K562 (cell line): ENCODE measurements at regions not wholly inside any gene's neighbourhood (a gene's known extent, or its start where the extent isn't known, plus 50 kb on each side); places are given as distances from the start of the nearest gene placed in this dataset.

ENCODE experiments used
- ATAC-seq: fragments of 200-7000 bp; cut with Tn5 transposase; 3 replicates; pipeline ENCODE4 v1.9.1; 2020; ENCODE audit warnings: moderate library complexity
- BruUV-seq: library from RNA; stranded (reverse); fragments of 400-500 nt; replicated peaks from 2 replicates; lab custom pipeline; 2021; lab: Mats Ljungman, UMichigan
- CTCF ChIA-PET: fragments of 300-600 bp; formaldehyde crosslinking; extraction: SDS; loops from one replicate; lab custom pipeline; 2021; ENCODE audit warnings: low intra/inter-chr PET ratio; lab: Yijun Ruan, JAX
- POLR2A ChIA-PET: fragments of 300-600, 350-650 bp; sonication (Branson Sonifier 250); formaldehyde crosslinking; extraction: SDS; loops from one replicate; lab custom pipeline; 2021; ENCODE audit warnings: antibody characterized with exemption, inconsistent platforms; lab: Yijun Ruan, JAX
- DNase-seq, 4 experiments: peaks; one replicate each; pipeline versions ENCODE4 v3.0.0 to v3.0.0-alpha.2; 2011 to 2018; ENCODE audit warnings: low spot score in 3 of 4, mixed read lengths in 3 of 4; ENCODE audit errors: extremely low read depth in 1 of 4
- FAIRE-seq: peaks from 2 replicates; lab custom pipeline; 2011; peaks lifted over from hg19 to GRCh38; lab: Jason Lieb, UNC
- H2AFZ ChIP-seq: 2 replicates; pipeline ENCODE4 v1.6.0; 2011; ENCODE audit warnings: low read depth, low read length, control low read depth, inconsistent platforms
- H3K27ac ChIP-seq: fragments of 200-600 bp; 3 replicates; pipeline ENCODE4 v1.8.0; 2011; ENCODE audit warnings: low read depth, mild to moderate bottlenecking, control low read depth, inconsistent platforms, low read length, moderate library complexity, mixed read lengths; ENCODE audit errors: extremely low read depth
- H3K27me3 ChIP-seq, 2 experiments: fragments of 300-600 bp in 1 of 2; 2 replicates in 1 of 2; 3 replicates in 1 of 2; pipeline versions ENCODE4 v1.6.0 to v1.8.0; 2011; ENCODE audit warnings: inconsistent platforms in 2 of 2, low read length in 2 of 2, mild to moderate bottlenecking in 1 of 2, mixed read lengths in 1 of 2, moderate library complexity in 1 of 2; ENCODE audit not compliant: control insufficient read depth in 2 of 2, insufficient read depth in 2 of 2
- H3K36me3 ChIP-seq: fragments of 300-600 bp; 3 replicates; pipeline ENCODE4 v1.8.0; 2011; ENCODE audit warnings: mild to moderate bottlenecking, low read length, inconsistent platforms; ENCODE audit not compliant: control insufficient read depth, insufficient read depth
- H3K4me1 ChIP-seq, 2 experiments: fragments of 200-600 bp in 1 of 2; replicated peaks in 1 of 2; 2 replicates in 1 of 2; 3 replicates in 1 of 2; pipeline versions ENCODE4 v1.5.1 to v1.8.0; 2011; ENCODE audit warnings: inconsistent platforms in 2 of 2, low read length in 2 of 2, mild to moderate bottlenecking in 1 of 2, mixed read lengths in 1 of 2, moderate library complexity in 1 of 2; ENCODE audit not compliant: control insufficient read depth in 2 of 2, insufficient read depth in 2 of 2
- H3K4me2 ChIP-seq: 2 replicates; pipeline ENCODE4 v1.6.1; 2011; ENCODE audit warnings: low read length, control low read depth, inconsistent platforms, mixed read lengths; ENCODE audit not compliant: insufficient read depth
- H3K4me3 ChIP-seq: fragments of 200-600 bp; sonication (generic), shearing (Covaris generic); 2 replicates; pipeline ENCODE4 v1.5.1; 2016; ENCODE audit warnings: control low read depth, inconsistent platforms
- H3K79me2 ChIP-seq: fragments of 200-600 bp; 3 replicates; pipeline ENCODE4 v1.8.0; 2011; ENCODE audit warnings: low read length, inconsistent platforms; ENCODE audit not compliant: control insufficient read depth, insufficient read depth
- H3K9ac ChIP-seq, 2 experiments: 2 replicates each; pipeline versions ENCODE4 v1.6.0 to v1.6.1; 2011; ENCODE audit warnings: low read depth in 2 of 2, low read length in 2 of 2, control low read depth in 1 of 2, inconsistent platforms in 1 of 2, mild to moderate bottlenecking in 1 of 2, mixed read lengths in 1 of 2; ENCODE audit not compliant: insufficient read depth in 1 of 2
- H3K9me1 ChIP-seq: one replicate; pipeline ENCODE4 v1.6.0; 2011; ENCODE audit warnings: inconsistent platforms, mild to moderate bottlenecking, low read length, moderate library complexity; ENCODE audit not compliant: control insufficient read depth, insufficient read depth
- H3K9me3 ChIP-seq: replicated peaks from 2 replicates; pipeline ENCODE4 v1.5.1; 2011; ENCODE audit warnings: low read depth, low read length, inconsistent platforms; ENCODE audit not compliant: control insufficient read depth, insufficient read depth
- H4K20me1 ChIP-seq: replicated peaks from 2 replicates; pipeline ENCODE4 v1.6.1; 2011; ENCODE audit warnings: low read length, inconsistent platforms, mixed read lengths; ENCODE audit not compliant: control insufficient read depth, insufficient read depth
- KAT2B ChIP-seq: IDR thresholded peaks from one replicate; pipeline ENCODE4 v1.6.1; 2012; ENCODE audit warnings: low read depth, mild to moderate bottlenecking, control low read depth, inconsistent platforms, low read length, moderate library complexity
- KDM1A ChIP-seq, 2 experiments: fragments of 450-650 bp; IDR thresholded peaks; 2 replicates each; pipeline ENCODE4 v1.6.1; 2016; ENCODE audit warnings: mild to moderate bottlenecking in 2 of 2
- RB1 ChIP-seq: fragments of 450-650 bp; IDR thresholded peaks from 2 replicates; pipeline ENCODE4 v1.6.1; 2017; ENCODE audit warnings: low read depth, mild to moderate bottlenecking
- RFX7 ChIP-seq: fragments of 250-450 bp; sonication (Bioruptor Pico); IDR thresholded peaks from 2 replicates; pipeline ENCODE4 v1.5.1; 2021; ENCODE audit warnings: mild to moderate bottlenecking
- RUNX1 ChIP-seq: sonication (generic); IDR thresholded peaks from 2 replicates; pipeline ENCODE4 v1.6.1; 2016; ENCODE audit warnings: antibody characterized with exemption, low read depth
- SRSF9 ChIP-seq: fragments of 200-400 bp; formaldehyde crosslinking; IDR thresholded peaks from 2 replicates; pipeline ENCODE4 v1.6.1; 2017; ENCODE audit warnings: low read depth, low read length, borderline replicate concordance
- STAT5A ChIP-seq: IDR thresholded peaks from 2 replicates; pipeline ENCODE4 v1.6.1; 2012; ENCODE audit warnings: low read length, inconsistent platforms, borderline replicate concordance
- TEAD4 ChIP-seq, 2 experiments: sonication (generic) in 1 of 2; formaldehyde crosslinking in 1 of 2; IDR thresholded peaks; 2 replicates each; pipeline versions ENCODE4 v1.6.1 to v1.8.0; 2012 to 2022; ENCODE audit warnings: borderline replicate concordance in 1 of 2, inconsistent platforms in 1 of 2, low read length in 1 of 2, mild to moderate bottlenecking in 1 of 2, missing genetic modification reagents in 1 of 2
- ZBTB7A ChIP-seq: IDR thresholded peaks from 2 replicates; pipeline ENCODE4 v1.6.1; 2011; ENCODE audit warnings: low read depth, mild to moderate bottlenecking, low read length, moderate library complexity, borderline replicate concordance; ENCODE audit not compliant: control insufficient read depth
- ZBTB8A ChIP-seq: fragments of 450-650 bp; IDR thresholded peaks from 2 replicates; pipeline ENCODE4 v1.6.1; 2018; ENCODE audit warnings: mild to moderate bottlenecking, moderate library complexity; ENCODE audit not compliant: partially characterized antibody
- ZKSCAN3 ChIP-seq: fragments of 250-450 bp; sonication (Bioruptor Pico); IDR thresholded peaks from 2 replicates; pipeline ENCODE4 v1.4.0; 2020
- ZNF133 ChIP-seq: fragments of 250-450 bp; sonication (Bioruptor Pico); IDR thresholded peaks from 2 replicates; pipeline ENCODE4 v1.4.0; 2020; ENCODE audit warnings: mild to moderate bottlenecking
- WGBS: fragments of 100-300 bp; shearing (Covaris generic); methylation state at CpG from one replicate; pipeline ENCODE4 v1.1.6; 2016; ENCODE audit warnings: low coverage, mixed read lengths; ENCODE audit not compliant: insufficient coverage; ENCODE audit errors: missing lambda C conversion rate; 5-methylcytosine and 5-hydroxymethylcytosine counted together
- in situ Hi-C: fragments of 300-500 bp; cut with MboI; formaldehyde crosslinking; loops from 4 replicates; pipeline ENCODE4 v1.15.0; 2018; ENCODE audit warnings: inconsistent platforms, mixed read lengths
- intact Hi-C: fragments of 100-400 bp; cut with micrococcal nuclease; formaldehyde crosslinking; loops from 2 replicates; pipeline ENCODE4 v1.14.2; 2022
- TF ChIP-seq, protein P1 (sequence below): fragments of 200-800 bp; sonication (Bioruptor generic); IDR thresholded peaks from 2 replicates; pipeline ENCODE4 v1.6.1; 2017; ENCODE audit warnings: missing genetic modification characterization, missing compliant biosample characterization
- TF ChIP-seq, protein P2 (sequence below): fragments of 450-650 bp; formaldehyde crosslinking; conservative IDR thresholded peaks from 2 replicates; pipeline ENCODE4 v1.4.0; 2022; ENCODE audit warnings: mild to moderate bottlenecking, missing genetic modification characterization

DNA sequence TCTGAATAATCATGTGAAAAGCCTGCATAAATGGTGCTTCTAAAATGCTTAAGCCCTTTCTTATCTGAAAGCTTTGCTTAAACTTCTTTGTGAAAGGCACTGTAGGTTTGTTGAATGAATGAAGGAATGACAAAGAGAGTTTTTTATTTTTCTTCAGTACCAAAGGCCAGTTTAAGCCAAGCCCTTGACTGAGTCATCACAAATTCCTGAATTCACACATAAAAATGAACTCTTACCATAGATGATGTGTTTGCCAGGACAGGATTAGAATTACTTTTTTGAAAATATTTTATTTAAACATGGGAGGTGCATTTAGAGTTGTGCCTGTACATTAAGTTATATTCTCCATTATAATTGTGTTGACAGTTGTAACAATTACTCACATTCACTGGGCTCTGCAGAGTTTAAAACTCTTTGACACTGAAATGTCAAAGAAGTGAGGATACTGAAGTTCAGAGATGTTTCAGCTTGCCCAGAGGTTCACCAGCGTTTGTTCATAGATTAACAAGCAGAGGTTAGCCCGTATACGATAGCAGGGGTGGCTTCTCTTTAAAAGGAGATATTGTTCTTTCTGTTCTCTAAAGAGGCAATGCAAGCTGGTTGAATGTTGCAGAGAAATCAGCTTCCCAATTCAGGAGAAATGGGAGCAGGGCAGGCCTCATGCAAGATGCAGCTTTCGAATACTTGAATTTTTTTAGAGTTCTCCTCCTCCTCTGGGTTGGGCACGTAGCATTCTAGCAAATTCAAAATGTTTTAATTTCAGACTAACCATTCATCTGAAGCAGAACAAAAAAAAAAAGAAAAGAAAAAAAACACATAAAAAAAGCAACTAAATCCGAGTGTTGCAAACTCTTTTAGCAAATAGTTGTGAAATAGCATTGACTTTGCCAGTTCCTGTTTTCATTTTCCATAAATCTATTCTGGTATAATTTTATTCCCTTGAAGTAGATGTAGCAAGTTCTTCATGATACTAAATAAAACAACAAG lies 358.7 kb upstream of the KLF4 start:
- DNase-seq (no peak), ATAC-seq (no peak), FAIRE-seq (no peak)
- ChIA-PET POLR2A (no interaction called here), CTCF (no interaction called here)
- Histone ChIP-seq H3K4me2 (no peak overlapping the region), H4K20me1 (no peaks in the 10 kb centered on the region), H3K79me2 (no peaks in the 10 kb centered on the region), H2AFZ (no peak overlapping the region)
- in situ Hi-C loops: no loop called here
- no TSS peak for BruUV-seq
- 0% methylated on average over 6 of the region's 6 CpGs for WGBS
- no peak for TF ChIP-seq RUNX1
- TF ChIP-seq, protein P1, sequence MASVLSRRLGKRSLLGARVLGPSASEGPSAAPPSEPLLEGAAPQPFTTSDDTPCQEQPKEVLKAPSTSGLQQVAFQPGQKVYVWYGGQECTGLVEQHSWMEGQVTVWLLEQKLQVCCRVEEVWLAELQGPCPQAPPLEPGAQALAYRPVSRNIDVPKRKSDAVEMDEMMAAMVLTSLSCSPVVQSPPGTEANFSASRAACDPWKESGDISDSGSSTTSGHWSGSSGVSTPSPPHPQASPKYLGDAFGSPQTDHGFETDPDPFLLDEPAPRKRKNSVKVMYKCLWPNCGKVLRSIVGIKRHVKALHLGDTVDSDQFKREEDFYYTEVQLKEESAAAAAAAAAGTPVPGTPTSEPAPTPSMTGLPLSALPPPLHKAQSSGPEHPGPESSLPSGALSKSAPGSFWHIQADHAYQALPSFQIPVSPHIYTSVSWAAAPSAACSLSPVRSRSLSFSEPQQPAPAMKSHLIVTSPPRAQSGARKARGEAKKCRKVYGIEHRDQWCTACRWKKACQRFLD (CRISPR knock-in tag): no peak
- TF ChIP-seq, protein P2, sequence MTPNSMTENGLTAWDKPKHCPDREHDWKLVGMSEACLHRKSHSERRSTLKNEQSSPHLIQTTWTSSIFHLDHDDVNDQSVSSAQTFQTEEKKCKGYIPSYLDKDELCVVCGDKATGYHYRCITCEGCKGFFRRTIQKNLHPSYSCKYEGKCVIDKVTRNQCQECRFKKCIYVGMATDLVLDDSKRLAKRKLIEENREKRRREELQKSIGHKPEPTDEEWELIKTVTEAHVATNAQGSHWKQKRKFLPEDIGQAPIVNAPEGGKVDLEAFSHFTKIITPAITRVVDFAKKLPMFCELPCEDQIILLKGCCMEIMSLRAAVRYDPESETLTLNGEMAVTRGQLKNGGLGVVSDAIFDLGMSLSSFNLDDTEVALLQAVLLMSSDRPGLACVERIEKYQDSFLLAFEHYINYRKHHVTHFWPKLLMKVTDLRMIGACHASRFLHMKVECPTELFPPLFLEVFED: no peak
- no peak for TF ChIP-seq ZBTB8A
- TF ChIP-seq ZBTB7A: no peak
- no peak for TF ChIP-seq KDM1A (IDR thresholded peaks at IDR 0.05)
- no peak for TF ChIP-seq KAT2B
- no peak for TF ChIP-seq TEAD4 (IDR thresholded peaks at IDR 0.05; ENCODE audit: low read length)
- TF ChIP-seq TEAD4 (CRISPR knock-in tag; IDR thresholded peaks at IDR 0.05; ENCODE audit: borderline replicate concordance): no peak
- TF ChIP-seq RFX7: no peak
- no peak for TF ChIP-seq ZKSCAN3
- no peak for TF ChIP-seq SRSF9
- no peak for TF ChIP-seq RB1
- TF ChIP-seq ZNF133: no peak
- TF ChIP-seq STAT5A: no peak
- TF ChIP-seq, all 486 proteins: peak for 0
- Histone ChIP-seq H3K9me3 (no peaks in the 10 kb centered on the region), H3K4me3 (no peak overlapping the region), H3K9me1 (no peaks in the 10 kb centered on the region), H3K36me3 (no peaks in the 10 kb centered on the region), H3K9ac (no peak overlapping the region), H3K27ac (no peak overlapping the region), H3K27me3 (peaks cover 0 to 18% of the 10 kb centered on the region in 2 experiments; a peak in 3 of 5 replicates), H3K4me1 (no peaks in the 10 kb centered on the region)
- intact Hi-C loops: no loop called here
